ENCODE measurements at regions not wholly inside any gene's neighbourhood (a gene's known extent, or its start where the extent isn't known, plus 50 kb on each side); places are given as distances from the start of the nearest gene placed in this dataset.

- Histone ChIP-seq H3K4me1 (ENCODE audit: insufficient read depth, low read length, poor library complexity, severe bottlenecking) (no peaks in the 10 kb centered on the region), H3K79me2 (ENCODE audit: insufficient read depth, low read length) (no peaks in the 10 kb centered on the region), H3F3A (ENCODE audit: low read depth) (no peaks in the 10 kb centered on the region), H4K20me1 (ENCODE audit: insufficient read depth, low read length, poor library complexity, severe bottlenecking) (no peaks in the 10 kb centered on the region), H3K9ac (ENCODE audit: low read depth, low read length, poor library complexity, severe bottlenecking) (no peak overlapping the region), H3K27me3 (ENCODE audit: insufficient read depth, low read length, poor library complexity, severe bottlenecking) (no peaks in the 10 kb centered on the region), H3K9me2 (replicated peaks; ENCODE audit: low read depth, low read length) (no peaks in the 10 kb centered on the region), H3K9me3 (ENCODE audit: insufficient read depth, low read depth, low read length) (no peaks in the 10 kb centered on the region), H3K4me2 (ENCODE audit: low read depth, low read length, poor library complexity, severe bottlenecking) (no peak overlapping the region), H3K36me3 (ENCODE audit: insufficient read depth, low read length) (no peaks in the 10 kb centered on the region), H3K4me3 (ENCODE audit: low read length, poor library complexity, severe bottlenecking) (no peak overlapping the region), H2AFZ (ENCODE audit: low read length) (no peak overlapping the region)
- TF ChIP-seq EZH2phosphoT487 (IDR thresholded peaks at IDR 0.05; ENCODE audit: borderline replicate concordance): no peak
- no peak for TF ChIP-seq CTCF (conservative IDR thresholded peaks at IDR 0.05; ENCODE audit: low read length)
Measured at GRCh38 chr11:69215216-69215615, 59.5 kb downstream of the SMIM38 start.

GRCh38 chr11:69215784-69216415 lies 60.2 kb downstream of the SMIM38 start:
- Histone ChIP-seq H2AFZ (ENCODE audit: low read length) (no peak overlapping the region), H3K36me3 (ENCODE audit: insufficient read depth, low read length) (no peaks in the 10 kb centered on the region), H3K9ac (ENCODE audit: low read depth, low read length, poor library complexity, severe bottlenecking) (no peak overlapping the region), H3F3A (ENCODE audit: low read depth) (no peaks in the 10 kb centered on the region), H3K9me3 (ENCODE audit: insufficient read depth, low read depth, low read length) (no peaks in the 10 kb centered on the region), H4K20me1 (ENCODE audit: insufficient read depth, low read length, poor library complexity, severe bottlenecking) (no peaks in the 10 kb centered on the region), H3K4me3 (ENCODE audit: low read length, poor library complexity, severe bottlenecking) (no peak overlapping the region), H3K9me2 (replicated peaks; ENCODE audit: low read depth, low read length) (no peaks in the 10 kb centered on the region), H3K4me2 (ENCODE audit: low read depth, low read length, poor library complexity, severe bottlenecking) (no peak overlapping the region), H3K4me1 (ENCODE audit: insufficient read depth, low read length, poor library complexity, severe bottlenecking) (no peaks in the 10 kb centered on the region), H3K79me2 (ENCODE audit: insufficient read depth, low read length) (no peaks in the 10 kb centered on the region), H3K27me3 (ENCODE audit: insufficient read depth, low read length, poor library complexity, severe bottlenecking) (no peaks in the 10 kb centered on the region)
- TF ChIP-seq EZH2phosphoT487 (IDR thresholded peaks at IDR 0.05; ENCODE audit: borderline replicate concordance) (no peak), CTCF (conservative IDR thresholded peaks at IDR 0.05; ENCODE audit: low read length) (no peak)

GRCh38 chr11:69216647-69217051 lies 60.9 kb downstream of the SMIM38 start:
- Histone ChIP-seq H3K9me2 (replicated peaks; ENCODE audit: low read depth, low read length) (no peaks in the 10 kb centered on the region), H4K20me1 (ENCODE audit: insufficient read depth, low read length, poor library complexity, severe bottlenecking) (no peaks in the 10 kb centered on the region), H3K9ac (ENCODE audit: low read depth, low read length, poor library complexity, severe bottlenecking) (no peak overlapping the region), H3K4me3 (ENCODE audit: low read length, poor library complexity, severe bottlenecking) (no peak overlapping the region), H3K4me2 (ENCODE audit: low read depth, low read length, poor library complexity, severe bottlenecking) (no peak overlapping the region), H3F3A (ENCODE audit: low read depth) (no peaks in the 10 kb centered on the region), H3K4me1 (ENCODE audit: insufficient read depth, low read length, poor library complexity, severe bottlenecking) (no peaks in the 10 kb centered on the region), H3K27me3 (ENCODE audit: insufficient read depth, low read length, poor library complexity, severe bottlenecking) (no peaks in the 10 kb centered on the region), H2AFZ (ENCODE audit: low read length) (no peak overlapping the region), H3K9me3 (ENCODE audit: insufficient read depth, low read depth, low read length) (no peaks in the 10 kb centered on the region), H3K79me2 (ENCODE audit: insufficient read depth, low read length) (no peaks in the 10 kb centered on the region), H3K36me3 (ENCODE audit: insufficient read depth, low read length) (no peaks in the 10 kb centered on the region)
- TF ChIP-seq EZH2phosphoT487 (IDR thresholded peaks at IDR 0.05; ENCODE audit: borderline replicate concordance) (no peak), CTCF (conservative IDR thresholded peaks at IDR 0.05; ENCODE audit: low read length) (no peak)

All from Loucy (cell line).